CD1c-positive myeloid dendritic cell (primary cell): ENCODE measurements at regions not wholly inside any gene's neighbourhood (a gene's known extent, or its start where the extent isn't known, plus 50 kb on each side); places are given as distances from the start of the nearest gene placed in this dataset.

Experiments
- DNase-seq: peaks from one replicate; pipeline ENCODE4 v3.0.0-alpha.2; 2016; ENCODE audit errors: extremely low spot score

DNA sequence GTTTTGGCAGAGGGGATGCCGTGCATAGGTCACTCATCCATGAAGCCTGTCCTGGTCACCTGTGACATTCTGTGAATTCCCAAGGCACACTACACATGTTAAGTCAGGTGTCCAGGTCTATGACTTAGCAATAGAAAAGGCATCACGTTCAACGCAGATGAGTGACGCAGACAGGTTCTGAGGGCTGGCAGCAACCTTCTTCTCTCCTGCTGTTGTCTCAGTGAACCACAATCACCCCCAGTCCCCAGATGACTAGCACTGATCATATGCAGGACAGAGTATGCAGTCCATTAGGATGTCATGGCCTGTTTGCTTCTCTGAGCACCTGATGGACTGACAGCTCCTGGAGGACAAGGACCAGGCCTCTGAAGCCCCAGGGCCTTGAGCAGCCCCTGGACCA lies 157.8 kb upstream of the KAZN start:
- no peak for DNase-seq

DNA sequence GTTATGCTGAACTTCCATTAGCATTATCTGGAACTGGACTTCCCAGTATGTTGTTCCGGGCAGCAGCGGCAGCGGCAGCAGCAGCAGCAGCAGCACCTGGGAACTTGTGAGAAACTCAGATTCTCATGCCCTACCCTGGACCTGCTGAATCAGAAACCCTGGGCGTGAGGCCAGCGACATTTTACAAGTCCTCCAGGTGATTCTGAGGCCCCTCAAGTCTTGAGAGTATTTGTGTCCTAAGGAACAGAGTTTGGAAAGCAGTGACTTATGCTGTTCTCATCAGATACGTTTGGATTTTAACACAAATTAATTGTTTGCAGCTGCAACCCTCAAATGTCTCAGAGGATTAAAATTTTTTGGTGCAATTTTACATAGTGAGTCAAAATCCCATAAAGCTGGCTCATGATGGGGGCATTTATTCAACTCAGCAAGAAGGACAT lies 157.2 kb upstream of the KAZN start:
- DNase-seq, result no peak

DNA sequence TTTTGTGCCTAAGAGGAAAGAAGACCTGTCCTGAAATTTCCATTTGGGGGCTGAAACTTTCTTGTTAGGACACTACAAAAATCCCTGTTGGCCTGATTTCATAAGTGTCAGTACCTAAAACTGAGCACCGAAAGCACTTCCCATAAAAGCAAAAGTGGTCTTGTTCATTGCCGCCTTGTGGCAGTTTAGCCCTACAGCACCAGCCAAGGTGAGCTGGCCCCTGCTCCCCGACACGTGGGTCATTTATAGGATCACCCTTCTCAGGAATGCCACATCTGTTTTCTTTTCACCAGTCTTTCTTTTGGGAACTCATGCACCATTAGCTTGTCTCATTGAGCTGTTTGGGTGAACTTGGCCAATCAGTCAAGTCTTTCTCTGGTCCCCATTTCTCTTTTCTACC lies 155.8 kb upstream of the KAZN start:
- no peak for DNase-seq

GRCh38 chr1:14443164-14443787 lies 155.2 kb upstream of the KAZN start:
- DNase-seq, result no peak

DNA sequence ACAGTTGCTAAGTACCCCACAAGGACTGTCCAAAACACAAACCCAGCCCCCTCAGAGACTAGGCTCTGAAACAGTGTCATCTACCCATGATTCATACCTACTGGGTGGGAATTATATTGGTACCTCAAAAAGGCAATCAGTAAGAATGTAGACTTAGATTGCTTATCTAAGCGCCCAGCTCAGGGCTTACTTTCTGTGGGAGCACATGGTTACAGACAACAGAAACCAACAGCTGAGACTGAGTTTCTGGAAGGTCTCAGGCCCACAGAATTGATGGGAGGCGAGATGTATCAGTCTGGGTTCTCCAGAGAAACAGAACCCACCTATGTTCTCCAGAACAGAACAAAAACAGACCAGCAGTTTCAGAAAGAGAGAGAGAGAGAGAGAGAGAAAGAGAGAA lies 147.3 kb upstream of the KAZN start:
- no peak for DNase-seq

DNA sequence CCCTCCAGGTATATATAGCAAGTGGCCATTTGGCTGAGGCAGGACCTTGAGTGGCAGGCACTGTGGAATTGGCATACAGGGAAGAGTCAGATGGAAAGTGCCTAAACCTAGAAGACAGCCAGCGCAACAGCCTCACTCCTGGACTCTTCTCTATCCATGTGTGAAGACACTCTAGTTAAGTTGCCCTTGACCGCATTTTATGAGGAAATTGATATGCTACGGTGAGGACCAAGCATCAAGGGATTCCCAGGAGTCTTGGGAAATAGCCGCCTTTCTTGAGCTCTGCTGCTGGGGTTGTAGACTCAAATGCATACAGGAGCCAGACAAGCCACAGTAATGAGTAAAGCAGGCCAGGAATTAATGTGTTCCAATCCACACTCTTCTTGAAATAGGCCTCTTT lies 145.9 kb upstream of the KAZN start:
- no peak for DNase-seq

DNA sequence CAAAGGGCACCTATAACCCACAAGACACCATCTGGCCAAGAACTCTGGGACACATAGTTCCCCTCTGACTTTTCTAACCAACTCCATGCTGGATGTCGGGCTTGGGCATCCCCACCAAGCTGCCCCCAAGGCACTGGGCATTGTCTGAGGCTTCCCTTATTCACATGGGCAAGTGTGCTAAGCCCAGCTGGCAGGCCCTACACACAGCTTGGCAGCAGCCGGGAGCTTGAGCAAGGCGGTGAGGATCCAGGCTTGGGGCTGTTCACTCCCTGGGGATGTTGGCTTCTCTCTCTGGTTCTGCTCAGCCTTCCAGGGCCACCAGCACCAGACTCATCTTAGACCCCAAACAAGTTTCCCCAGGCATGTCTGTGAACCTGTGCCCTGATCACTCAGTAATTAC lies 138.3 kb upstream of the KAZN start:
- no peak for DNase-seq

GRCh38 chr1:14462851-14463250 lies 135.6 kb upstream of the KAZN start:
- no peak for DNase-seq

GRCh38 chr1:14466006-14466405 lies 132.5 kb upstream of the KAZN start:
- no peak for DNase-seq

- no peak for DNase-seq
These were observed 131.4 kb upstream of the KAZN start for GRCh38 chr1:14467112-14467511.

DNA sequence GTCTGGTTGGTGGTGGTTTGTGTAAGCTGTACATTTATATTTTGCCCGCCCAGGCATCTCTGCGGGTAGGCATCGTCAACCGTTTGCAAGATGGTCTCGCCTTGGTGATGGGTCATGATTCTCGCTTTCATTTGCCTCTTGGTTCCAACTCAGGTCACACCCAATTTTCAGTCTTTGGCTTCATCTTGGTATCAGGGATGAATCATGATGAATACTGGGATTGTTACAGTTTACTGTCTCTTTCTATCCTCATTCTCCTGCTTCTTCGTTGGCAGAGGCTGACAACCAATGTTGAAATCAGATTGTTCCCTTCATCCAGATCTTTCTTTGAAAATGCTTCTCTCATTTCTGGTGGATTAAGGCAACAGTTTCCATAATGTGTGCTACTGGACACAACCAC lies 129.7 kb upstream of the KAZN start:
- DNase-seq, result no peak

DNA sequence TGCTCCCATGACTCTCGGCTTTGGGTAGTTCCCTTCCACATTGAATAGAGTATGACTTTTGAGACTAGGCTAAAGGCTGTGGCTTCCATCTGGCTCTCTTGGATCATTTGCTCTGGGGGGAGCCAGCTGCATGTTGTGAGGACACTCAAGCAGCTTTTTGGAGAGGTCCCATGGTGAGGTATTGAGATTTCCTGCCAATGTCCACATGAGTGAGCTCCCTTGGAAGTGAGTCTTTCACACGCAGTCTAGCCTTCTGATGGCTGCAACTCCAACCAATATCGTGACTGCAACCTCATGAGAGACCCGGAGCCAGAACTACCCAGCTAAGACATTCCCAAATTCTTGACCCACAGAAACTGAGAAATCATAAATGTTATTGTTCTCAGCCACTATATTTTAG lies 127.7 kb upstream of the KAZN start:
- no peak for DNase-seq

DNA sequence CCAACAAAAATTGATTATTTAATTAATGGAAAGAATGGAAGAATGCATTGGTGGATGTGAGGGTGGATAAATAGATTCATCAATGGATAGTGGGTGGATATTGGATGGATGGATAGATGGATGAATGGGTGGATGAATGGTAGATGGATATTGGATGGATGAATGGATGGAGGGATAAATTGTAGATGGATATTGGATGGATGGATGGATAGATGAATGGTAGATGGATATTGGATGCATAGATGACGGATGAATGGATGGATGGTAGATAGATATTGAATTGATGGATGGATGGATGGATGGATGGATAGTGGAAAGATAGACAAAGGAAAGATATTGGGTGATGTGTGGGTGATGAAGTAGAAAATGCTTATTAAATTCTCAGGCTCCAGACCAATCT lies 123.6 kb upstream of the KAZN start:
- no peak for DNase-seq

- DNase-seq, result no peak
These were observed 122.1 kb upstream of the KAZN start for GRCh38 chr1:14476170-14476955.

DNA sequence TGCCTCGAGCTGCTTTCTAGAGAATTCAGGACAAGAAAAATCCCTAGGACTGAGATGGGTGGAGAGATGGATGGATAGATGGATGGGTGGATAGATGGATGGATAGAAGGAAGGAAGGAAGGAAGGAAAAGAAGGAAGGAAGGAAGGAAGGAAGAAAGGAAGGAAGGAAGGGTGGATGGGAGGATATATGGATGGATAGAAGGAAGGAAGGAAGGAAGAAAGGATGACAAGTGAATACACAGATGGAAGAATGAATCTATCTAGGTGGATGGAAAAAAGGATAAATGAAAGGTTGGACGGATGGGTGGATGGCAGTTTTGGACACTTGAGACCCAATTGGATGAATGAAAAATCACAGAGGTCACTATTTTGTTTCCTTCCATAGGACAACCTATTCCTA lies 120.4 kb upstream of the KAZN start:
- DNase-seq, result no peak

DNA sequence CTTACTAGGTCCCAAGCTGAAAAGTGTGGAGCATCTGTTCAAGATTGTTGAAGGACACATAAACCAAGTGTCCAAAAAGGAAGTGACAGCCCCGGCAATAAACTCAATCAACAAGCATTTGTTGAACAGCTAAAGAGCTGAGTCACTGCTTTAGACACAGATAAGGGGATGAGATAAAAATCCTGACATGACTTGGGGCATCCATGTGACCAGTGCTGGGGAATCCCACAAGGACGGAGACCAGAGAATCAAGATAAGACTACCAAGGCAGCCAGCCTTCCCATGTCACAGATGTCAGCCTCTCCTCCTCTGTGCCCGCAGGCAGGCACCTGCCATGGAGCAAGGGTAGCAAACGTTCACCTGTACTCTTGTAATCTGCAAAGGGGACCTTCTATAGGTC lies 118.6 kb upstream of the KAZN start:
- DNase-seq, result no peak

- DNase-seq, result no peak
These were observed 115.6 kb upstream of the KAZN start for GRCh38 chr1:14482784-14483450.

GRCh38 chr1:14485285-14485684 lies 113.2 kb upstream of the KAZN start:
- DNase-seq, result no peak

DNA sequence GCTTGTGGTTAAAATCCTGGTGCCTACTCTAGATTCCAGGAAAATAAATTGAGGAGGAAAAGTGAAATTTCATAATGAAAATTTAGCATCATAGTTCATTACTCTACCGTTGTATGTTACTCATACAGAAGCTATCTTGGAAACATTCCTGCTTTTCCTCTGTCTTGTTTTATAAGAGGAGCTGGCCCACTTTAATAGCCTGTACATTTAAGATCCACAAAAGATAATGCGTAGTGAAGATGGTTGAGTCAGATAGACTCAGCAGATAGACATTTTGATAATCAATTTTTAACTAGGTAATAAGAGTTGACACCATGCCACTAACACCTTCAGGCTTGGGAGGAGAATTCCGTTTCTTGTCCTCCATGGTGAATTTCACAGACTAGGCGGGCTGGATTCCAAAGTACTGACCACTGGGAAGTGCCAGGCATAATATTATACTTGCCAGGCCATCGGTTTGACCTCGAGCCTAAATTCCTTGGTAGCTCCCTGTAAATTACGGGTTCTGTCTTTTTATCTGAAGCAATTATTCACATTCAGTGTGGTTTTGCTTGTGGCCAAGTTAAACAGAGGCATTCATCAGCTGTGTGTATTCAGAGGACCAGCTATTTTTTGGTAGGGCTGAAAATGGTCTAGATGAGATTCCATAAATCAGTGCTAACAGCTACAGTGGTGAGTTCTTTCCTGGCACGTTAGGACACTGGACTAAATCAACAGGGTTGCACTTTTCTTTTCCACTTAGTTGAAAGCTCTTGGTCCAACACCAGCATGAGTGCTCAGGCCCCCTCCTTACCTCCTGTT lies 111.9 kb upstream of the KAZN start:
- no peak for DNase-seq

GRCh38 chr1:14487671-14488070 lies 110.8 kb upstream of the KAZN start:
- DNase-seq, result no peak

DNA sequence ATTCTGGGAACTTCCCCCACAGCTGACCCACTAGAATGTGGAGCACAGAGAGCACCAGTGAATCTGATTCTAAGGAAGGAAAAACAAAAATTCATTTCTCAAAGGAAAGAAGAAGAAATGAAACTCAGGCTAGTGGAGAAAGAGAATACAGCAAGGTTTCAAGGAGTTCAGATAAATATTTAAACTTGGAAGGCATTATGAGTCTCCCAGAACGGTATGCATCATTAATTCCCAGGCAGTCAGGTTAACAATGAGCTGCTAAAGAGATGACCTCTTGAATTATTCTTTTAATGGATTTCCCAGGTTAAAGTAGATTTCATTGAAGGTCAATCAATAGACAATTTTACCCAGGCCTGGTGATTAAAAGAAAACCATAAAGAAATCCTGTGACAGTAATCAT lies 103.6 kb upstream of the KAZN start:
- no peak for DNase-seq

DNA sequence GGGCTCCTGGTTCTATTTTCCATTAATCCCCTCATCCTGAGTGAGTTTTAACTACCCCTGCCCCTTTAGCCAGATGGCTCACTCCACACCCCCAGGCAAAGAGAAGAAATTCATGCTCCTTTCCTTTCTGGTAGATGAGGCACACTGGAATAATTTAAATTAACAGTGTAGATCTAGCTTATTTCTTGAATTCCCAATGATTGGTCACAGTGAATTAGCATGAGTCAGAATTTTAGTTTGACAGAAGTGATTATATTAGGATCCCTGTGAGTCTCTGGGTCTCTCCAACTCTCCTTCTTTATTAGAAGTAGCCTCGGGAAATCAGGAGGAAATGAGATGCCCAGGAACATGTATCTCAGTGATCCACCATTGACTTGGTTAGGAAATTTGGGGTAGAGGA lies 103.1 kb upstream of the KAZN start:
- DNase-seq, result no peak
